ENCODE measurements at regions not wholly inside any gene's neighbourhood (a gene's known extent, or its start where the extent isn't known, plus 50 kb on each side); places are given as distances from the start of the nearest gene placed in this dataset.

DNA sequence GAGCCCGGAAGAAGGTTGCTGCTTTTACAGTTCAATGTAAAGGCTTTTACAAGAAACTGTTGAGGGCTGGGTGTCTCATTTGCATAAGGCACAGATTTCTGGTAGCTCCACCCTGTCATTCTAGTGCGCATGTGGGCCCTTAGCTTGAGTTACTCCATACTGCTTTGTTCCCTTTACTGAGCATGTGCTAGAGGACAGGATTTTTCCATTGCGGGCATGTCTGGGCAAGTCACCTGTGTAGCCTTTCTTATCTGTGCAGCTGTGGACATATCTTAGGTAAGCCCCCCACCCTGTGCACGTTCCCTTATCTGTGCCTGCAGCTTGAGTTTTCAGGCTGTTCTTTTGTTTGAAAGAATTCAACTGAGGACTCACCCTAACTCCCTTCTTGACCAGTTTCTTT is 56.2 kb upstream of the ARHGAP5 start:
- no peak for DNase-seq (ENCODE audit: low read depth, low spot score)

DNA sequence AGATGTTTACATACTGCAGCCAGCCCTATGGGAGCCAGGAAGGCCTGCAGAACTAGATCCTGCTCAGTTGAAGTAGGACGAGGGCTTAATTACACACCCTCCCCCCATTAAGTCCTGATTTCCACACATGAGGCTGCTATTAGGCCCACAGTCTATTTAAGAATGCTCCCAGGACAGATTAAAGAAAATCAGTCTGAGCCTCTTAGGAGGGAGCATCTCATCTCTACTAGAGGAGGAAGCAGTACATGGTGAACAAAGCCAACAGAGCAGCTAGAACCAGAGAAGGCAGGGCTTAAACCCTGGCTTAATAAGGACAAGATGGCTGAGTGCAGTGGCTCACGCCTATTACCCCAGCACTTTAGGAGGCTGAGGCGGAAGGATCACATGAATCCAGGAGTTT is 55.8 kb upstream of the ARHGAP5 start:
- DNase-seq (ENCODE audit: low read depth, low spot score), result no peak

DNA sequence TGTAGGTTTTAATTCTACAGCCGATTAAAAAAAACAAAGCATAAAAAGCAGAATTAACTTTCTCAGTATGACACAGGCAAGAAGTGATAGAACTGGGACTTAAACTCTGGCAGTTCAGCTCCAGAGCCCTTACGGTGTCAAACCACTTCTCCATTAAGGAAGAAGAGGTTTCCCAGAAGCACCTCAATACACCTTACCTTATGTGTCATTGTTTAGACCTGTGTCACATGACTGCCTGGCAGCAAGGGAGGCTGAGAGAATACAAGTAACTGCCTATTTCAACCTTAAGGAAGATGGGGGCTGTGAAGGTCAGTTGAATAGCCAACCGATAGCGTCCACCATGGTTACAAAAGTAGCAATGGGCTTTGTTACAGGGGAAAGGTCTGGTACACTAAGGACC is 54.6 kb upstream of the ARHGAP5 start:
- no peak for DNase-seq (ENCODE audit: low read depth, low spot score)

DNA sequence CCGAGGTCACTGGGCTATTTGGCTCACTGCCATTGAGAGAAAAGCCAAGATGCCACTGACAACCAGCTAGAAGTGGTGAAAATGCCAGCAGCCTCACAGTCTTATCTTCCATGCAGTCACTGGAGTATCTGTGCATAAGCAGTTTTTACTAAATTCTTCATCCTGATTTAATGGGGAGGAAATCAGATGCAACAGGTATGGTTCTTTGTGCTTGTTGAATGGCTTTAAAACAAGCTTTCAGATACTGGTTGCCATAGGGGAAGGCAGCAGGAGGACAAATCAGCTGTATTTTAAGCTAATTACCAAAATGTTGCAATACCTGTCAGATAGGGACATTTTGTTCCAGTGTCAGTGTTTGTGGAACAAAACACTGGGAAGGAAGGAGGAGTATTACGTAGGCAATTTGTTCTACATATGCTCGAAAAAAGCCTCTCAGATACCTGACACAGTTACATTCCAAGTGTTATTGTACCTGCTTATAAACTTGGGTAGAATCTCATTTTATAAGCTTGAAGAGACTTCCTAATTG is 54.1 kb upstream of the ARHGAP5 start:
- no peak for DNase-seq (ENCODE audit: low read depth, low spot score)

DNA sequence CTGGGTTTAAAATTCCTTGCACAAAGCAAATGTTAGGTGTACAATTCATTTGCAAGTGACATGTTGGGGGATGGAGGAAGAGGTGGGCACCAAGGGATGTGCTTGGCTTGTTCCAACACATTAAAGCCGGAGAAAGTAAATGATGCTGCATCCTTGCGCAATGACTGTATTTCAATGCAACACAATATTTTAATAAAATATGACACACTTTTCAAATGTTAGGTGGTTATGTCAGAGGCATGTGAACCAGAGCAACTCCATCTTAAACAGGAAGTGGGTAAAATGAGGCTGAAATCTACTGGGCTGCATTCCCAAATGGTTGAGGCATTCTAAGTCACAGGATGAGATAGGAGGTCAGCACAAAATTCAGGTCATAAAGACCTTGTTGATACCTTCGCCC is 53.6 kb upstream of the ARHGAP5 start:
- DNase-seq (ENCODE audit: low read depth, low spot score), result no peak

DNA sequence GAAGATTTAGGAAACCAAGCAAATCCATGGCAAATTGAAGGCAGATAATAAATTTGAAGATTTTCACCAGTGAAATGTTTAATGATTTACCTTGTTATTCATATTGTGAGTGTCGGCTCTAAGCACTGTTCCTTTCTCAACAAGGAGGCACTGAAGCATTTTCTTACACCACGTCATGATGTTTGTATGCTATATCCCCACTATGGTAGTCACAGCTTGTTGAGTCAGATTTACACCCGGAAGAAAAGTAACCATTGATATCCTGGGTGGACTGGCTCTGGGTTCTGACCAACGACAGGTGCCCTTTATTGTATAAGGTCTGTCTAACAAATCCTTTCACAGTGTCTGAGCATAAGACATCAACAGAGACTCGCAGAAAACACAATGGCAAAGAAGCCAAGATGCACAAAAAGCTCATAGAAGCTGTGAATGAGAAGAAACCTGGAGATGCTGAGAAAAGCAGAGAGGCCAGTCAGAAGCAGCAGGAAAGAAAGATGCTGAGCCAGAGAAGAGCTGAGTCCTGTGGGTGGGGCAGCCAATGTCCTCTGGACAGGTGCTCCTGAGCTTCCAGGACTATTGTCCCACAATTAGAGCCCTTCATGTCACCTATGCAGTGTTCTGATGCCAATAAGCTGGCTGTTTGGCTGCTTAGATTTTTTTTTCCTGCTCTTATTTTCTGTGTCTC is 49.7 kb upstream of the ARHGAP5 start:
- no peak for DNase-seq (ENCODE audit: low read depth, low spot score)
